Stimulated activated CD4-positive, alpha-beta T cell treated with anti-CD3 and anti-CD28 coated beads, Interleukin-15, amount 100 ng/mL, for 48 hours (primary cell): ENCODE measurements at regions not wholly inside any gene's neighbourhood (a gene's known extent, or its start where the extent isn't known, plus 50 kb on each side); places are given as distances from the start of the nearest gene placed in this dataset.
"Not testable (repeated sequence)": the region's sequence is repeated elsewhere in the genome, so short reads cannot be mapped to it uniquely, and the experiment has no call there.

Experiments
- DNase-seq, 2 donors: peaks; one replicate each; pipeline ENCODE4 v3.0.0-alpha.2; 2020; ENCODE audit warnings: low read depth in 2 of 2

- DNase-seq, result no peak
Observed at GRCh38 chr1:56120021-56120420, 459.3 kb downstream of the PLPP3 start.

DNA sequence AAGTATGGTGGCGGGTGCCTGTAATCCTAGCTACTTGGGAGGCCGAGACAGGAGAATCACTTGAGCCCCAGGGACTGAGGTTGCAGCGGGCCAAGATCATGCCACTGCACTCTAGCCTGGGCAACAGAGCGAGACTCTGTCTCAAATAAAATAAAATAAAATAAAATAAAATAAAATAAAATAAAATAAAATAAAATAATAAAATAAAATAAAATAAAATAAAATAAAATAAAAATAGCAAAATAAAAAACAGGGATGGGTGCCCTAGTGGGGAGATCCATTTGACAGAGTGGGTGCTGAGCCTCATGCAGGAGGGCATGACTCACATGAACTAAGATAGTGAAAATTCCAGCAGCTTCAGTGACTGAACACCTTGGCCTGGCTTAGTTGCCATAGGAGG lies 460.7 kb downstream of the PLPP3 start:
- not testable (repeated sequence) for DNase-seq

DNA sequence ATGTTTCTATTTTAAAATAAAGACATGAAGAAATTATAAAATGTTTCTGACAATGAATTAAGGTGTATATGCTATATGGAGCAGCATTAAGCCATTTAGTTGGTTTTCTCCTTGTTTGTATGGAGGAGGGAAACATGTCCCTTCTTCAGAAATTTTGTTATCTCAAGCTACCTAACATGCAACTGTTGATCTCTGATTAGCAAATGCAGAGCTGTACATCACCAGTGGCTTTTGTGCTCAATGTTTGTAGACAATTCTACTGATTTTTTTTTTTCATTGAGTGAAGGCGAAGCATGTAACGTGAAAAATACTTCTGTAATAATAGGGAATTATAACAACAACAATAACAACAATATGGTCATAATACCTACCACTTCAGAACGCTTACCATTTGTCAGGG lies 463.7 kb downstream of the PLPP3 start:
- no peak for DNase-seq

DNA sequence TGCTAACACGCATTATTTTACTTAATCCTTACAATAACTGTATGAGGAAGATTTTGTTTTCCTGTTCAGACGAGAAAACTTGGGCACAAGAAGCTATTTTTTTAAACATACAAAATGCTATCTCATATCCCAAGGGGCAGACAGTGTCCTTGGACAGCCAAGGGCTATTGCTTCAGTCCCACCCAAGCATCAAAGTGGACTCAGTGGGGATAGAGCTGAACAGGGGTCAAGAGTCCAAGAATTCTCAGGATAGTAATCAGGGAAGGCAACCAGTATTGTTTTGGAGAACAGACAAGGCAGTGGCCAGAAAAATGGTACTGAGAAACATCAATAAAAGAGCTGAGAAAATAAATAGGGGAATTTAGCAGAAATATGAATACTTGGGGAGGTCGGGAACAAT lies 465.7 kb downstream of the PLPP3 start:
- DNase-seq, result no peak

DNA sequence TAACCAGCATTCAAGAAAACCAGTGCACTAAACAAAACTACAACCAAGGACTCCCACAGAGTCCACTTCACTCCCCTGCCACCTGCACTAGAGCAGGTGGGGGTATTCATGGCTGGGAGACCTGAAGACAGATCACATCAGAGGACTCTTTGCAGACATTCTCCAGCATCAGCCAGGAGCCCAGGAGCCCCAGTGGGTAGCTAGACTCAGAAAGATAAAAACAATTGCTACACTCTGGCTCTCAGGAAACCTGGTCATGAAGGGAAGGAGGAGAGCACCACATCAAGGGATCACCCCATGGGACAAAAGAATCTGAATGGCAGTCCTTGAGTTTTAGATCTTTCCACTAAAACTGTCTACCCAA lies 472.1 kb downstream of the PLPP3 start:
- DNase-seq, result no peak

DNA sequence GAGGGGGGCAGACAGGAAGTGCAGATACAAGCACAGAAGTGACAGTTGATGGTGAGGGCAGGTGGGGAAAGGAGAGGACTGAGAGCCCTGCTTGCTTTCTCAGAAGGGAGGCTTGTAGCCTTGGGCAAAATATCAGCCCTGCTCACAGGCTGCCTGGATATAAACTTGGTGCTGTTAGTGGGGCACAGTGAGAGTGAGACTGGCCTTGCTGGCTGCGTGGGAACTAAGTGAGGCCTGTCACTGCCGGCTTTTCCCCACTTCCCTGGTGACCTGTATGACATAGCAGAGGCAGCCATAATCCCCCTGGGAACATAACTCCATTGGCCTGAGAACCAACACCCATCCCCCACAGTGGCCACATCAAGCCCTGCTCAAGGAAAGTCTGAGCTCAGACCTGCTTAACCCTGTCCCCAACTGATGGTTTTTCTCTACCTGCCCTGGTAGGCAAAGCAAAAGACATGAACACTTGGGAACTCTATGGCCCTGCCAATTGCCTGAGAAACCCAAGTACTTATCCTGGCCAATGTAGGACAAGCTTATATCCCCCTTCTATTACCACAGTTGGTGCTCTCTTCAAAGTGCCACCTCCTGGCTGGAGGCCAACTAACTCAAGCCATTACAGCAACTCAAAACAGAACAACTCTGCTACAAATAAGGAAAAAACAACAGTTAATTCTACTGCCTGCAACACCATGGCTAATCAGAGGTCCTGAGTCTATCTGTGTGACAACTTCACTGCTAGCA lies 472.7 kb downstream of the PLPP3 start:
- DNase-seq, result no peak

- no peak for DNase-seq
Observed at GRCh38 chr1:56105397-56105796, 474.0 kb downstream of the PLPP3 start.

GRCh38 chr1:56099766-56100265 lies 479.5 kb downstream of the PLPP3 start:
- no peak for DNase-seq

DNA sequence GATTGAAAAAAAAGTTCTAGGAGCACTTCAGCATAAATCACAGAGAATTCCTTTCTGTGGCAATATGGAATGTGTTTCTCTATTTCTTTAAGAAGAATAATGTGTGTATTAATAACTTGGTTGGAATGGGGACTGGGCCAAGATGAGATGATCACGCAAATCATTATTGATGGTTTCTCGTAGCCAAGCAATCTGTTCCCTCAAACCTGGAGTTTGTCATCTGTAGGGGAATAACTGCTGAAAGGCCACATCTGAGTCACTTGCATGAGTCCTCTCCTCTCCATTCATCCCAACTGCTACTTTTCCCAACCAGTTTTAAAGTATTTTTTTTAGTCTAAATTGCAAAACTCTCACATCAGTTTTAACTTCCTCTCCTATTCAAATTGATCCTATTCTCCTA lies 480.4 kb downstream of the PLPP3 start:
- DNase-seq, result no peak

DNA sequence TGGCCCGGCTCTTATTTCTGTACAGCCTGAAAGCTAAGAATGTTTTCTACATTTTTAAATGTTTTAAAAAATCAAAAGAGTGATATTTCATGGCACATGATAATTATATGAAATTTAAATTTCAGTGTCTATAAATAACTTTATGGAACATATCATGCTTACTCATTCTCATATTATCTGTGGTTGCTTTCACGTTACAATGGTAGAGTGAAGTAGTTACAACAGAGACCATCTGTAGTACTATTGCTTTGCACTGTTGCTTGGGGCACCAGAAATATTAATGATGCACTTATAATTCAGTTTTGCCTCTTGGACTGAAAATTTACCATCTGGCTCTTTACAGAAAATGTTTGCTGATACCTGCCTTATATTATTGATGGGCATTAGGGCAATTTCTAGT lies 481.6 kb downstream of the PLPP3 start:
- DNase-seq, result no peak

GRCh38 chr1:56095696-56096665 lies 483.4 kb downstream of the PLPP3 start:
- no peak for DNase-seq

DNA sequence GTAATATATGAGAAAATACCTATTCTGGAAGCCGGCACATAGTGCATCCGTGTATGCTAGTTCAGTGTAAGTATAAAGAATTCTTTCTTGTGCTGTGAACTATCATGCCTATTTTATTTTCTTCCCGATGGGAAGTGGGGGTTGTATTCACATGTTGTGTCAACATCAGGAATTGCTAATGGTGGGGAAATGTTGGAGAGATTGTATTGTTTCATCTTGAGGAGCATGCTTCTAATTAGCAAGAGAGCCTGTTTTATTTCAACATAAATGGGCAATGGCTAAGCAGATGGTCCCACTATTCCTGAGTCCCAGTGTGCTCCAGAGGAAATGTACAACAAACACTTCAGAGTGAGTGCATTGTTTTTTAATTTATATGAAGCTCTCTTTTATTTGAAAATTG lies 485.2 kb downstream of the PLPP3 start:
- no peak for DNase-seq

GRCh38 chr1:56092684-56093570 lies 486.4 kb downstream of the PLPP3 start:
- no peak for DNase-seq

- not testable (repeated sequence) for DNase-seq
Observed at GRCh38 chr1:56089826-56090225, 489.5 kb downstream of the PLPP3 start.

- no peak for DNase-seq
Observed at GRCh38 chr1:56084246-56084645, 495.1 kb downstream of the PLPP3 start.

DNA sequence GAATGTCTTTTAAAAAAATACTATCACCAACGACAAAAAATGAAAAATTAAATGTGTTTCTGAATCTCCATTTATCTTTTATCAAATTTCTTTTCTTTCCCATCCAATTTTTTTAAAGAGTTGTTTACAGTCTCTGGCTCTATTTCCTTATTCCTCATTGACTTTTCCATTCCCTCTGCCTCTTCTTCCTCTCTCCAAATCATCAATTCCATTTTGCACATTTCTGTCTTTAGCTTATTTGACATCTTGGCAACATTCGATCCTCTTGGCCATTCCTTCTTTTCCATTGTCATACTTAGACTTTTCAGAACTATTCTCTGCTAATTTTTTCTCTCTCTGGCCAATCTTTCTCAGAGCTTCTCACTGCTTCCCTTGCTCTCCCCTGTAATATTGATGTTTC lies 497.6 kb downstream of the PLPP3 start:
- DNase-seq, result no peak

- no peak for DNase-seq
Observed at GRCh38 chr1:56081173-56081572, 498.2 kb downstream of the PLPP3 start.

DNA sequence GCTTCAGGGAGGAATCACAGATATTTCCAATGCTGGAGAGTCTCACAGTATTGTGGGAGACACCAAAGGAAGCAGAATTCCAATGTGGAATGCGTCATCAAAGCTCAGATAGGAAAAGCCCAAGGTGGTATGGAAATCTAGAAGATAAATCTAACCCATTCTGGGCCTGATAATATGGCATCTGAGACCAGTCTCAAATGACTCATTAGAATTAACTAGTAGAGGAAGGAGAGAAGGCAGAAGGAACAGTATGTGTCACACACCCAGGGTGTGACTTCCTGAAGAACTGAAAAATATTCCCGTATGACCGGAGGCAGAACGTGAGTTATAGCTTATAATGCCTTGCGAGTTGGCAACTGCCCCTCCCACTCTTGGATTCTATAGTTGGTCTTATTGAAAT lies 499.2 kb downstream of the PLPP3 start:
- no peak for DNase-seq

DNA sequence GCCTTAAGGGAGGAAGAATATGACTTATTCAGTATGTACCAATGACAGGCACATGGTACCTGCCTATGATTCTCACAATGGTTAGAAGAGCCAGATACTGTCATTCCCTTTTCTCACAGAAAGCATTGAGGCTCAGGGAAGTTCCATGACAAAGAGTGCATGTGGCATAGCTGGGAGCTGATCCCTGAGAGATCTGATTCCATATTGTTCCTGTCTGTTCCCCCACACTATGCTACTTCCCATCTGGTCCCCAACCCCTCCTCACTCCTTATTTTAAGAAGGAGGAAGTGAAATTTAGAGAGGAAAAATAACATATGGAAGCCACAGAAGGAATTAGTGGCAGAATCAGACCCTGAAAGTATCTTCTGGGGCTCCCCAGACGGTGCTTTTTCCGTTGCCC lies 500.0 kb downstream of the PLPP3 start:
- DNase-seq, result no peak

GRCh38 chr1:56077206-56077605 lies 502.2 kb downstream of the PLPP3 start:
- no peak for DNase-seq

GRCh38 chr1:56074007-56074651 lies 505.2 kb downstream of the PLPP3 start:
- no peak for DNase-seq
